K562 (cell line): ENCODE measurements at regions not wholly inside any gene's neighbourhood (a gene's known extent, or its start where the extent isn't known, plus 50 kb on each side); places are given as distances from the start of the nearest gene placed in this dataset.

Source experiments
- RBM25 ChIP-seq: fragments of 200-400 bp; formaldehyde crosslinking; IDR thresholded peaks from 2 replicates; pipeline ENCODE4 v1.6.1; 2018; ENCODE audit warnings: low read length, low read depth, moderate library complexity; ENCODE audit not compliant: severe bottlenecking
- ZBTB40 ChIP-seq, 2 experiments: fragments of 450-650 bp in 1 of 2; sonication (generic) in 1 of 2; formaldehyde crosslinking in 1 of 2; IDR thresholded peaks; 2 replicates each; pipeline versions ENCODE4 v1.7.1 to v1.9.0; 2016 to 2022; ENCODE audit warnings: inconsistent platforms in 1 of 2, mild to moderate bottlenecking in 1 of 2, missing genetic modification reagents in 1 of 2
- ZNF134 ChIP-seq: fragments of 250-450 bp; sonication (Bioruptor Pico); conservative IDR thresholded peaks from 2 replicates; pipeline ENCODE4 v1.4.0; 2020

GRCh38 chr15:95503107-95503506 lies 827.4 kb upstream of the NR2F2 start (continued):
- TF ChIP-seq ZBTB40 (IDR thresholded peaks at IDR 0.05) (no peak), ZBTB40 (CRISPR knock-in tag; IDR thresholded peaks at IDR 0.05) (no peak), ZNF134 (CRISPR knock-in tag) (no peak), RBM25 (no peak)
